Dermis microvascular lymphatic vessel endothelial cell (primary cell): ENCODE measurements at regions not wholly inside any gene's neighbourhood (a gene's known extent, or its start where the extent isn't known, plus 50 kb on each side); places are given as distances from the start of the nearest gene placed in this dataset.

Experiments used
- DNase-seq, 2 donors: peaks; one replicate each; pipeline versions ENCODE4 v3.0.0 to v3.0.0-alpha.2; 2010; ENCODE audit warnings: low read depth in 2 of 2

DNA sequence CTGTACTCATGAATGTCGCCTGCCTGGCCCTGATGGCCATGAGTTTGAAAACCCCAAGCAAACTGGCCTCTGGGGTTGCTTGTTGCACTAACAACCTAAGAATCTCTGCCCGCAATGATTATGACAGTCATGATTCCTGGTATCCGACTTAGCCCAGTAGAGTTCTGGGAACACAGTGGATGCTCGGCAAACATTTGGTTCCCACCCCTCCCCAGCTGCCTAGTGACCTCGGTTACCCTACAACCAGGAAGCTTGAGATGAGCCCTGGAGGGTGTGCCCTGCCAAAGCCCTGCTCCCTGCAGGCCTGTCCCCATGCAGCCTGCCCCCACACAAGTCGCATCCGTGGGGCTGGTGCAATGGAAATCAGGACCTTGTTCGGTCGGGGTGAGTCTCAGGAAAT, 76.0 kb upstream of the ZBTB40 start:
- DNase-seq, result no peak

DNA sequence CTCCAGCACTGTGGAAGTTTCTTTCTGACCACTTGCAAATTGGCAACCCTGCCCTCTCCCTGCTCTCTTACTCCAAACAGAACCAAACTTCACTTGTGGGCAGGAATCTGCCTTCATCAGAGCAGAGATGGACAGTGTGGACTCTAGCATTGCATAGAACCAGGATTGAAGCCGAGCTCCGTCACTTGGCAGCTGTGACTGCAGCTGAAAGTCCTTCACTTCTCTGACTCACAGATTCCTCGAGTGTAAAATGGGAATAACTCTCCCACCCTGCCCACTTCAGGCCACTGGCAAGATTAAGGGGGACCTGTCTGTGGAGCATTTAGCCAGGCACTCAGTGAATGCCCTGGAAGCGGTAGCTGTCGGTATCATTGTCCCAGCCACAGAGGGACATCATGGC, 75.7 kb upstream of the ZBTB40 start:
- no peak for DNase-seq

DNA sequence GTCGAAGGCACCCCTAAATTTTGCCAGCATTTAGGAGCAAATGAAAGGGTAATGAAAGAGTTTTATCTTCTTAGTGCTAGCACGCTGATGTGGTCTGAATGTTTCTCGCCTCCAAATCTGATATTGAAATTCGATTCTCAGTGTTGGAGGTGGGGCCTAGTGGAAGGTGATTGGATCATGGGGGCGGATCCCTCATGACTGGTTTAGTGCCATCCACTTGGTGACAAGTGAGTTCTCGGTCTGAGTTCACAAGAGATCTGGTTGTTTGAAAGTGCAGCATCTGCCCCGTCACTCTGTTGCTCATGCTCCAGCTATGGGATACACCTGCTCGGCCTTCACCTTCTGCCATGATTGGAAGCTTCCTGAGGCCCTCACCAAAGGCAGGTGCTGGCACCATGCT, 75.1 kb upstream of the ZBTB40 start:
- no peak for DNase-seq

DNA sequence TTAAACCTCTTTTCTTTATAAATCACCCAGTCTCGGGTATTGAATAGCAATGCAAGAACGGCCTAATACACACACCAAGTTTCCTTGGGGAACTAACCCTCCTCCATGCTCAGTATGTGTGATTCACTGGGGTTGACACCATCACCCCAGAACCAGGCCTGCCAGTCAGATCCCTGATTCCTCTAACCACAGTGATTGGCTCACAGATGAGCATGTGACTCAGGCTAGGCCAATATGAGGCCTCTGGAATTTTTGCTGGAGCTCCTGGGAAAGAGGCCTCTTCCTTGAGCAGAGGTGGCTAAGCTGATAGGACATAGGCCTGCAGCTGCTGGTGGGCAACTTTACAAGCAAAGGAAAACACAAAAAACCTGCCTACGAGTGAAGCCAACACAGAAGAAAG, 74.7 kb upstream of the ZBTB40 start:
- DNase-seq, result no peak

DNA sequence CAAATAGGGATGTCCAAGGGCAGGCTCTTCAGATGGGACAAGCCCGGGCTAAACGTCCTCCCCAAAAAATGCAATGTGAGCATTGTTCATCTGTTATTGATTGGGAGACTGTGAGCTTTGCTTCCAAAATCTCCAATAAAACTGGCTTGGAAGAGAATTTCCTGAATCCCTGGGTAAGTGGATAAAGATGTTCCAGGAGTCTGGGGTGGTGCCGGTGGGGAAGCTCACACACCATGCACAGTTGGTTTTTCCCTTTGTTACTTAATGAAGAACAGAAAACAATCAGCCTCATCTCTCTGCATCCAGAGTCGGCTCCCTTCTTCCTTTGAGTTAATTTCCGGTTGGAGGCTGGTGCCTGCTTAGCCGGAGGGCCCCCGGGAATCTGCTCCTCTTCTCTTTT, 72.1 kb upstream of the ZBTB40 start:
- DNase-seq, result no peak

DNA sequence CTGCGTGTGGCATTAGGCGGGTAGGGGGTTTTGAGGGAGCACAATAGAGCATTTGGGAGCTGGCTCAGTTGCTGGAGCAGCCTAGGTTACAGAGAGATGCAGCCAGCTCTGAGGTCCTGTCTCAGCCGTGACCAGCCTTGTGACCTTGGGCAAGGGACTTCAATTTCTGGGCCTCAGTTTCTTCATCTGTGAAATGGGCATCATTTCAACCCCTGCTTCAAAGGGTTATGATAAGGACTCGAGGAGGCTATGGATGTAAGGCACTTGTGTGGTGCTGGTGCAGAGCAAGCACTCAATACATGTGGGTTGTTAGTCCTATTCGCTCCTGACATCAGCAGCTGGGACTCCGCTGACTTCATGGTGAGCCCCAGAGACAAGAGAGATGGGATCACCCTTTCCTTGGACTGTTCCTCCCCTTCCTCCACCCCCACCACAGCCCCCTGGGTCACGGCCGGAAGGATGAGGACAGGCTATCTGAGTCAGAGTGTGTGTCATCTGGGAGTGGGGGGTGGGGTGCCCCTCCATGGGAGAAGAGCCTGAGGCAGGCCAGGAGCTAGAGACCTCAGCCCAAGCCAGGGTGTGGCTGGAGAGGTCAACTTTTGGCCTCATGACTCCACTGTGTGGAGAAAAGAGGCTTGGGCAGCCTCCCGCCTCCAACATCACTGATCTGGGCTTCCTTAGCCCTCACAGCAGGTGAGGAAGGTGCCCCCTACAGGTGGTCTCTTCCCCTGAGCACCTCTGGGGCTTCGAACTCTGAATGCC, 71.4 kb upstream of the ZBTB40 start:
- DNase-seq, result peak in 1 of 2 donors; percentile 8

DNA sequence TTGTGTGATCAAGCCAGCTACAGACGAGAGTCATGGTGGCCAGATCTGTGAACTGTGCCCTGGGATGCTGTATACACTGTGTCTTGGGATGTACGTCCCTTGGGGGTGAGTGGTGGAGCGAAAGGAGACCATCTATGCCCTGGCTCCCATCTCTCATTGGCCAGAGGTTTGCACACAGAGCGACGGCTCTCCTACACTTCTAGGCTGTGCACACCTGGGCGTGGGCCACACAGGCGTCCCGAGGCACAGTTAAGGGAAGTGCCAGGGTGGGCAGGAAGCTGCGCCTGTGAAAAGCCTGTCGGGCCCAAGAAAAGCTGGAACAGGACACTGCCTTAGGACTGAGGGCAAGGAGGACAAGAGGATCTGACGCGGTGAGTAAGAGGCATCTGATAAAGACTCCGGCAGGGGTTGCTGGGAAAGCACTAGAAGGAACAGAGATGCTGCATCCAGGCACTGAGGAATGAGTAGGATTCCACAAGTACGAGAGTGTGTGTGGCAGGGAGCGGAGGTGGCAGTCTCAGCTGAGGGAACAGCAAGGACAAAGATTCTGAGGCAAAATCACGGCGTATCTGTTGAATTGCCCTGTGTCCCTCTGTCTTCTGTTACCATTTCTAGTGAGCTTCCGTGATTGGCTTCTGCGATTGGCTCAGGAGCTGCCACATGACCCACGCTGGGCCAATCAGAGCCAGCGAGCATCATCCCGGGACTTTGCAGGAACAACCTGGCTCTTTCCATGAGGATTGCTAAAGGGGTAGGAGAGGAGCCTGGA, 67.9 kb upstream of the ZBTB40 start:
- no peak for DNase-seq

DNA sequence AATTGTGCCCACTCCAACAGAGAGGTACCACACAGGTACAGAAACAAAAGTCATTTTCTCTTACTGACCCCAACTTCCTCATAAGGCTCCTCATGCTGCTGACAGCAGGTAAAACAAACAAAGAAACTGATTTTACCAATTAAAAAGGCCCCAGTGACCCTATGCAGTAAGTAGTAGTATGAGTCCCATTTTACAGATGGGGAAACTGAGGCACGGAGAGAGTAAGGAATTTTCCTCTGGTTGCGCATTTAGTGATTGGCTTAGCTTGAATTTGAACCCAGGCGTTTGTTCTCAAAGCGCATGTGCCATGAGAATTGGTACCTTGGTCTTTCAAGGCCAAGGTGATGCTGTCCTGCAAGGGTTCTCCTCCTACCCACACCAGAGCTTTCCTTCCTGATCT, 66.1 kb upstream of the ZBTB40 start:
- no peak for DNase-seq

- no peak for DNase-seq
These were observed 64.9 kb upstream of the ZBTB40 start for GRCh38 chr1:22386774-22387173.

GRCh38 chr1:22387919-22388580, 63.6 kb upstream of the ZBTB40 start:
- DNase-seq, result no peak

GRCh38 chr1:22388671-22389450, 62.8 kb upstream of the ZBTB40 start:
- DNase-seq, result no peak

DNA sequence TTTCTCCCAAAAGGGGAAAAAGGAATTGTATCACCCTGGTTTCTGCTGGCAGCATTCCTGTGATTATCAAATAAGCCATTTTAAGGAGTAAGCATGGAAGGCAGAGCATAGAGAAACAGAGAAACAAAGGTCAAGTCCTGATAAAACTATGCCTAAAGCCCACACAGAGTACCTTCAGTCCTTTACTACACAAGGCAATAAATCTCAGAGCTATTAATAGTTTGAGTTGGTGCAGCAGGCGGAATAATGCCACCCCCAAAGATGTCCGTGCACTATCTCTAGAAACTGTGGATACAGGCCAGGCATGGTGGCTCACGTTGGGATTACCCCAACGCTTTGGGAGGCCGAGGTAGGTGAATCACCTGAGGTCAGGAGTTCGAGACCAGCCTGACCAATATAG, 58.1 kb upstream of the ZBTB40 start:
- DNase-seq, result no peak

DNA sequence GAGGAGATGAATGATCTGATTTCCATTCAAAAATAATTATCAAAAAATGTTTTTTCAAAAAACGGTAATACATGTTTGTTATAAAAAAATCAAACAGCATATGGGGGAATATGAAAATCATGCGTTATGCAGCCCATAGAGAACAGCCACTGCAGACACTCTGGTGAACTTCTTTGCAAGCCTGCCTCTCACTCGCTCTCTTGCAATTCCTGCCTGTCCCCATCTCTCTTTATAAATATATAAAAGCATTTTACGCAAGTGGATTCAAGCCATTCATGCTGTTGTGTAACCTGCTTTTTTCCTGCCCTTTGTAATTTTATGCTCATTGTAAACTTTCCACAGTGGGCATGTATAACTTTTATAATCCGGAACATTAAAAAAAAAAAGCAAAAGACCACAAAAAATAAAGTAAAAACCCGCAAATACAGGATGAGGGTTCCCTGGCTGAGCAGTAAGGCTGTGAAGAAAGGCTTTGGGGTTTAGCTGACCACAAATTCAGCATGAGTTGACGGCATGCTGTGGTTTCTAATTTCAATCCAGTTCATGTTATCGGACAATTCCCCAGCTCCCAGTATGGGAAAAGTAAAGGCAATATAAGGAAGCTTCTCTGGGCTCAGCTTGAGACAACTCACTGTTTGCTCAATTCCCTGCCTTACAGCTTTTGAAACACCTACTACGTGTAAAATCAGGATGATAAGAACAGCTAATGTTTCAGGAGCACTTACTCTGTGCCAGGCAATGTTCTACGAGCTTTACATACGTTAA, 52.8 kb upstream of the ZBTB40 start:
- no peak for DNase-seq

DNA sequence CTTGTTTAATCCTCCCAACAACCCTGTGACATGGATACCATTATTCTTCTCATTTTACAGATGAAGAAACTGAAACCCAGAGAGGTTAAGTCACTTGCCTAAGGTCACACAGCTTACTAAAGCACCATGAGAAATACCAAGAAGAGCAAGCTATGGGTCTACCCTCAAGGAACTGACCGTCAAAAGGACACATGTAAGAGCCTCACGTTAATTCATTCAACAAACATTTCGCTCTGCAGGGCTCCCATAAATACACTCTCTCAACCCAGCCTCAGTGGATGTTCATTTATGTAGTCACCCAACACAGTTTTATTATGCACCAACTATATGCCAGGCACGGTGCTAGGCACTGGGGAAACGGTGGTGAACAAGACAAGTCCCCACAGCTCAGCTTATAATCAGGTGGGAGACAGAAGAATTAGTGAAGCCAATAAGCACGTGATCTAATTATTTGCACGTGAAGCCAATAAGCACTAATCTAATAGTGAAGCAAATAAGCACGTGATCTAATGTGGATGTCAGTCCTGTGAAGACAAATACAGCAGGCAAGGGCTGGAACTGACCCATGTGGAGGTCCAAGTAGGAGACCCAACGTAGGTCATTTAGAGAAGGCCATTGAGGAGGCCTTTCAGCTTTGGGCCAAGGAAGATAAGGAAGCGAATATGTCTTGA, 52.1 kb upstream of the ZBTB40 start:
- DNase-seq, result no peak
